ENCODE measurements at regions not wholly inside any gene's neighbourhood (a gene's known extent, or its start where the extent isn't known, plus 50 kb on each side); places are given as distances from the start of the nearest gene placed in this dataset.

- TF ChIP-seq POLR2A (IDR thresholded peaks at IDR 0.05) (no peak), CTCF (IDR thresholded peaks at IDR 0.05) (peak in 10 of 12 donors; percentile 8 to 50 (median 24))
These were observed 616.4 kb upstream of the NUDT12 start for GRCh38 chr5:104178829-104179456.
